ENCODE measurements at regions not wholly inside any gene's neighbourhood (a gene's known extent, or its start where the extent isn't known, plus 50 kb on each side); places are given as distances from the start of the nearest gene placed in this dataset.

DNA sequence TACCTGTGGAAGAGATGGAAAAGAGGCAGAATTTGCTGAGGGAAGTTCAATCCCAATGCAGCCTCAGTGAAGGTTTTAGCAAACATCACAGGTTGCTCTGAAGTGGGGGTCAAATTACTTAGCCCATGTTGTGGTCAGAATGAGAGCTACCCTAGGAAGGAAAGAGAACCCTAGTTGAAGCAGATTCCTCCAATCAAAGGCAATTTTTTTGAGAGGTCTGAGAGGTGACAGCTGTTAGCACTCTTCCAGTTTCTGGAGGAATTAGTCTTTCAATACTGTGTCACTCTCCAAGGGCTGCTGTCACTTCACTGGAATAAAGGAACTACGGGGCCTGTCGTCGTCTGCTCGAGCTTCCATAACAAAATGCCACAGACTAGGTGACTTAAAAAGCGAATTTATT is 584.2 kb upstream of the DPPA4 start:
- TF ChIP-seq, protein P1, sequence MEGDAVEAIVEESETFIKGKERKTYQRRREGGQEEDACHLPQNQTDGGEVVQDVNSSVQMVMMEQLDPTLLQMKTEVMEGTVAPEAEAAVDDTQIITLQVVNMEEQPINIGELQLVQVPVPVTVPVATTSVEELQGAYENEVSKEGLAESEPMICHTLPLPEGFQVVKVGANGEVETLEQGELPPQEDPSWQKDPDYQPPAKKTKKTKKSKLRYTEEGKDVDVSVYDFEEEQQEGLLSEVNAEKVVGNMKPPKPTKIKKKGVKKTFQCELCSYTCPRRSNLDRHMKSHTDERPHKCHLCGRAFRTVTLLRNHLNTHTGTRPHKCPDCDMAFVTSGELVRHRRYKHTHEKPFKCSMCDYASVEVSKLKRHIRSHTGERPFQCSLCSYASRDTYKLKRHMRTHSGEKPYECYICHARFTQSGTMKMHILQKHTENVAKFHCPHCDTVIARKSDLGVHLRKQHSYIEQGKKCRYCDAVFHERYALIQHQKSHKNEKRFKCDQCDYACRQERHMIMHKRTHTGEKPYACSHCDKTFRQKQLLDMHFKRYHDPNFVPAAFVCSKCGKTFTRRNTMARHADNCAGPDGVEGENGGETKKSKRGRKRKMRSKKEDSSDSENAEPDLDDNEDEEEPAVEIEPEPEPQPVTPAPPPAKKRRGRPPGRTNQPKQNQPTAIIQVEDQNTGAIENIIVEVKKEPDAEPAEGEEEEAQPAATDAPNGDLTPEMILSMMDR (IDR thresholded peaks at IDR 0.05), result no peak
- no peak for TF ChIP-seq POLR2A (IDR thresholded peaks at IDR 0.05)
